Hematopoietic multipotent progenitor cell treated with erythropoietin and hydrocortisone succinate and interleukin-3 and kit ligand, for 15 days (in vitro differentiated cells): ENCODE measurements at regions not wholly inside any gene's neighbourhood (a gene's known extent, or its start where the extent isn't known, plus 50 kb on each side); places are given as distances from the start of the nearest gene placed in this dataset.
"Not testable (repeated sequence)": the region's sequence is repeated elsewhere in the genome, so short reads cannot be mapped to it uniquely, and the experiment has no call there.

Experiments
- DNase-seq: peaks from one replicate; pipeline ENCODE4 v3.0.0-alpha.2; 2015; ENCODE audit warnings: low spot score

DNA sequence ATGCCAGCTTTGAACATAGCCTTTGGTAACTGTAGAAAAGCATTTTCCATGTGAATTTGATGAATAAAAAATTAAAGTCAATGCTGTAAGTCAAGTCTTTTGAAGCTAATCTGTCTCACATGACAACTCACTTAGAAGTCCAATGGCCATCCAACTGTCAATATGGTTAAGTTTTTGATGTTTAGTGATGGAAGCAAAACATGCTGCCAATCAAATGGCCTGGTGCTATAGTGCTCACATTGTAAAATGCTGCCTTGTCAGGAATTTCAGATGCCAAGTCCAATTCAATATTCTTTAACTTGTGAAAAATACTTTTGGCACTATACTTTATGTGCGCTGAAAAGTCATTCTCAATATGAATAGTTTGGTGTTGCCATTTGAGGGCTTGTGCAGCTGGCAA is 1361.8 kb upstream of the ALCAM start:
- no peak for DNase-seq

DNA sequence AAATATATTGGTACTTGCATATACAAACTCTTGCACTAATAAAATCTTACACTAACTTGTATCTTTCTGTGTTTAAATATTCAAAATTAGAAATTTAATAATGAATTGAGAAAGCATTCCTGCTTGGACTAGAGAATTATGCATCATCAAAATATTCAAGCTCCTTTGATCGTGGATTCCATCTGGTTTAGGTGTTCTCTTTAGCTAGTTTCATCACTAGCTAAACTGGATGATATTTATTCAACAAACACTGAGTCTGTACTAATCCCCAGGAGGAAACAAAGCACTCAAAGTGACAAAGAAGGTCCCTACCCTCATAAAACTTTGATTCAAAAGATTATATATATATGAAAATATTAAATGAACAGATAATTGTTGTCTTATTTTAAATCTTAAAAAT is 1360.9 kb upstream of the ALCAM start:
- DNase-seq, result no peak

DNA sequence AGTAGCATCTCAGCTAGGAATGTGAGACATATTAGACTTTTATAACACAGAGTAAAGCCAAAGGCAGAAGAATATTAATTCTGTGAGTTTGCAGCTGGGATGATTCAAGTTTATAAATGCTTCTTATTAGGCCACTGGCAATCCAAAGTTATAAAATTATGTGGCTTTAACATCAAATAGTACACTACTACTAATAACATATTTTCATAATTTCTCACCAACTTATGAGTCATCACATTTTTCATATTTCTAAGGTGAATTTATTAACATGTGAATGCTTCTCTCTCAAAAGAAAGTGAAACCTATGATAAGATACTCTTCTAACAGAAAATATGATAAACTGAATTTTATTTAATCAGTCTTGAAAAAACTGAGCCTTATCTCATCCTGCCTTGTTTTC is 1348.2 kb upstream of the ALCAM start:
- DNase-seq, result no peak

DNA sequence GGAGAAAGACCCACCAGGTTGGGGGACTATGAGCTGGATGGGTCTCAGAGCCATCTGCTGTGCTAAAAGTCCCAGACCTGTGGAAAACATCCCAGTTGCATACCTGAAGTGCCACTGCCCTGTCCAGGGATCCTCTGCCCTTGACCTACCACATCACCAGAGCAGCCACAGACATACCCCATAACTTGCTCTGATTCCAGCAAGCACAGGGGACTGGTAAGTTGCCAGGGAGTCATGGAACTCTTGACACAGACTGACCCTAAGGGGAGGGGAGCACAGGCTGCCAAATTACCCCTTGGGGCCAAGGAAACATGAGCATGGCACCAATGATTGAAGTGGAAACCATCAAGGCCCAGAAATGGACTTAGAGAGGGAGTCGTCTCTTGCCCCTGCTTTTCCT is 1335.1 kb upstream of the ALCAM start:
- DNase-seq, result no peak

DNA sequence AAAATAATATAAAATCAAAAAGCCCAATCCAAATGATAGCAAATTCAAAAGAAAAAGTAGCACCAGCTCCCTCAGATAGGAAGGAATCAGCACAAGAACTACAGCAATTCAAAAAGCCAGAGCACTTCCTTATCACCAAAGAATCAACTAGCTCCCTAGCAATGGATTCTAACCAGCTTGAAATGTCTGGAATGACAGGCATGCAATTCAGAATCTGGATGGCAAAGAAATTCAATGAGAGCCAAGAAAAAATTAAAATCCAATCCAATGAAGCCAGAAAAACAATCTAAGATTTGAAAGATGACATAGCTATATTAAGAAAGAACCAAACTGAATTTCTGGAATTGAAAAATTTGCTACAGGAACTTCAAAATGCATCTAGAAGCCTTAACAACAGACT is 1334.4 kb upstream of the ALCAM start:
- no peak for DNase-seq

DNA sequence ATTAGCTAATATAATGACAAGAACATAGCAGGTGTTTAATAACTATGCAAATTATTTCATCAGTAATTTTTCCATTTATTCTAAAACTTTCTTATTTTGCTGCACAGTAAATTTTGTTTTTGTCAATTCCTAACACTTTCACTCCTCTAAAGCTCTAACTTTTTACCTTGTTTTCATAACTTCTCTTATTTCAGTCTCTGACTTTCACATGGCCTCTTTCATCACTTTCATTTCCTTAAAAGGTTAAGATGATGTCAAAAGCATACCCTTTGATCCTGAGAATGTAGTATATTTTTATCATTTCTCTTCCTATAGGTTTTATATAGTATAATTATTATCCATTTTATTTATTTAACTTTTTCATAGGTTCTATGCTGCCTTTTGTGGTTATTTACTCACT is 1325.8 kb upstream of the ALCAM start:
- no peak for DNase-seq

DNA sequence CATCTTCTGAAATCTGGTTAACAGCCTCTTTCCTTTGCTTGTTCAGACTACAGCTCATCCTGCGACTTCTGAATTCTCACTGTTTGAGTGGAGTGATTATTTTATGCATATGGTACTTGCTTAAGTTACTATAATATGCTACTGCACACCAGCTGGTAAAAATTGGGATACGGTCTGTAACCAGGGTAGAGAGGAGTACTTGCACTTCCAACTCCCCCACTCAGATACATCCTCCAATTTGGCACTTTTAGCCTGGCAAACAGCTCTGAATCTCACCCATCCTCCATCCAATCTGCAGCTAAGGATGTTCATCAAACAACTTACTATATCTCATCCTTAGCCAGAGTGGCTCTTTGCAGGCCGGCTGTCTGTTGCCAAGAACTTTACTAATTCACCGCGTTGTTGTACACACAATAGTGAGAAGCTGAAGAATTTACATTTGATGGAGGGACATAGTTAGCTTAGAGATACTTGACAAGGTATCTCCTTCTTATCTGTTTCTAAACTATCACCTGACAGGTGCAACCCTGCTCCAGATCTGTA is 1323.6 kb upstream of the ALCAM start:
- not testable (repeated sequence) for DNase-seq

DNA sequence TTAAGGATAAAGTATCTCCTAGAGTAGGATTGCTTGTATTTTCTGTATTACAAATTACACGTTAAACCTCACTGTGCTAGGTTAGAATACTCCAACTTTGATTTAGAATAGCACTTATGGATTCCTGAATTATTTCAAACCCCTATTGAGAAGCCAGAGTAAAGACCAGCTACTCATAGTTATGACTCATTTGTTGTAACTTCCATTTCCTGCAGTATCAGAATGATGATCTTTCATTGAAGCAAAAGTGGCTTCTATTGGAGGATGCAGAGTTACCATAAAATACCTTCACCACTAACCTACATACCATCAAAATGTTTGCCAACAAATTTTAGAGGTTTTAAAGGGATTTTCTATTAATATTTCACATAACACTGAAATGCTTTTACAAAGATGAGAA is 1322.7 kb upstream of the ALCAM start:
- no peak for DNase-seq

DNA sequence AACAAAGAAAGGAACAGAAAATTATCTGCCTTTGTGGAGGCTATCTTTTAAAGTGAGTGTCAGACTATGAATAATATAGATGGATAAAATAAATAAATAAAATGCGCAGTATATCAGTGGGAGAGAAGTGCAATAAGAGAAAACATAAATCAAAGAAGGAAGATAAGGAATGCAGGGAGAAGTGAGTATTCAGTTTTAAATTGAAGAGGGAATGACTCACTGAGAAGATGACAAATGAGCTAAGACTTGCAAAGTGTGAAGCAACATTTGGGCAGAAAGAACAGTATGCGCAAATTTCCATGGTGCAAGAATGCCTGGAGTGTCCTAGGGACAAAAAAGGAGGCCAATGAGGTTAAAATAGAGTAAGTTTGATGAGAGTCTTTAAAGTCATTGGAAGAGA is 1300.1 kb upstream of the ALCAM start:
- no peak for DNase-seq

DNA sequence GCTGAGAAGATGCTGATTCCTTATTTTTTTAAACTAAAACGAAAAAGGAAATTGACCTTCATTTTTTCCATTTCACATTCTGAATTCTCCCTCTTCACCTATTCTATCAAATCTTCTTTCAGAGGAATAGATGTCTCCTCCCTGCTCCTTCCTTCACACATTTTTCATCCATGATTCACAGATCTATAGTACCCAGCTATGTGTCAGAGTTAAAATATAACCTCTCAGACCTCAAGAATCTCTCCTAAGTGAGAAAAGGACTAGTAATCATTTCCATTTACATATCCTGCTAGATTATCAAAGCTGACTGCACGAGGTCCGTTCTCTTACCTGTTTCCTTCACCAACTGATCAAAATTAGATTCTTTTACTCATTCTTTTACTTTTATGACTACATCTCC is 1297.6 kb upstream of the ALCAM start:
- DNase-seq, result no peak

DNA sequence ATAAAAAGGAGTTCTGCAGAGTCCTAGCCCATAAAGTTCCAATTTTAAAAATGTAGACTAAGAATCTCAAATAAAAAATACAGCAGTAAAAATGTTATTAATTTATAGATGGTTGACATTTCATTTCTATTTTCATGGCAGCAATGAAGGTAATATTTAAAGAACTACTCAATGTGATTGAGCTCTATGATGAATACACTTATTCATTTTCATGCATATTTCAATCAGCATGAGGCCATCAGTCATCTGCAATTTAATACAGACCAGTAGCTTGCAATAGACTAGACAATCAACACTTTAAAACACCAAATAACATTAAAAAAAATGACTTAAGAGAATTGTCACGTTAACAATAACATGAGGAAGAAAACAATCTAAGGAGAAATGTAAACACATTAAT is 1295.8 kb upstream of the ALCAM start:
- no peak for DNase-seq

DNA sequence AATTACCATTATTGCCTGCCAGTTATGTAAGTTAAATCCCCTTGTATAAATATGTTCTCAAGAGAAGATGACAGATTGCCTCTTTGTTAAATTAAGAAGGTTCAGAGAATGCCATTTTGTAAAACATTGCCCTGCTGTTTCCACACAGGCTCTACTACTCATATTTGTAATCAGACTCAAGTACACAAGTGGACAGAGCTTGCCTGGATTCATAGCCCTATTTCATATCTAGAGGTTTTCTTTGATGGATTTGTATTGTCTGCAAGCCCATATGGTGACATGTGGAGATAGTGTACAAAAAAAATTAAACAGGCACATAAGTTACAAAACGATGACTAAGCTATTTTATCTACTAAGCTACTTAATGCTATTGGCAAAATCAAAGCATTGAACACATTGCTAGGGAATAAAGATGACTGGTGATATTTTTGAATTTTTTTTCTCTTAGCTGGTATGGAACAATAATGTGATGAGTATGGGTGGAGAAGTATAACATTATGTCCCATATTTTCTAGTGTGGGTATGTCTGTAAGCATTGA is 1286.6 kb upstream of the ALCAM start:
- no peak for DNase-seq

DNA sequence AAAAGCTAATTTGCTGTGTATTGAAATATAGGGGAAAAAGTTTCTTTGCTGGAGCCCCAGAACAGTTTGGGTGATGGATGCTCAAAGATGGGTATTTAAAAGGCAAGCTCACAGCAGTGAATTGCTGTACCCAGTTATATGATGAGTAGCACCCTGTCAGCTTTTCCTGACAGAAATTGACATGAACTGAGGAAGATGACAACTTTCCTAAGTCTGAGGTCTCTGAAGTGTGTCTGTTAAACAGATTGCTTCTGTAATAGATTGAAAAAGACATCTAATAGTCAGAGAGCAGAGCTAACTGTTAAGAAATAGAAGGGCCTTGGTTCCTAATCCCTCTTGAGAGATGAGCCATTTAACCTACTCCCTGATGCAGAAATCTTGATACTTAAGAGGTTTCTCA is 1278.0 kb upstream of the ALCAM start:
- no peak for DNase-seq

DNA sequence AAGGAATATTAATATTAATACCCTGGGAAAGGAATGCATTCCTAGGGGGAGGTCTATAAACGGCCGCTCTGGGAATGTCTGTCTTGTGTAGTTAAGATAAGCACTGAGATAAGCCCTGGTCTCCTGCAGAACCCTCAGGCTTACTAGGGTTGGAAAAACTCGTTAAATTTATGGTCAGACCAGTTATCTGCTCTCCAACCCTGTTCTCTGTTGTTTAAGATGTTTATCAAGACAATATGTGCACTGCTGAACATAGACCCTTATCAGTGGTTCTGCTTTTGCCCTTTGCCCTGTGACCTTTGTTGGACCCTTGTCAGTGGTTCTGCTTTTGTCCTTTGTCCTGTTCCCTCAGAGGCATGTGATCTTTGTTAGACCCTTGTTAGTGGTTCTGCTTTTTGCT is 1276.7 kb upstream of the ALCAM start:
- DNase-seq, result not testable (repeated sequence)

DNA sequence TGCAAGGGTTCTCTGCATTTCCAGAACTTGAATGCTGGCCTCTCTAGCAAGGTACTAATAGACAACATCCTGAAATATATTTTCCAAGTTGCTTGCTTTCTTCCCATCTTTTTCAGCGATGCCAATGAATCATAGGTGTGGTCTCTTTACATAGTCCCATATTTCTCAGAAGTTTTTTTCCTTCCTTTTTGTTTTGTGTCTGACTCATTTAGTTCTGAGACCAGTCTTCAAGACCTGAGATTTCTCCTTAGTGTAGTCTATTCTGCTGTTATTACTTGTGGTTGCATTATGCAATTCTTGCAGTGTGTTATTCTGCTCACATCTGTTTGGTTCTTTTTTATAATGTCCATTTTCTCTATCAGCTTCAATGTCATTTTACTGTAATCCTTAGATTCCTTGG is 1265.0 kb upstream of the ALCAM start:
- no peak for DNase-seq

DNA sequence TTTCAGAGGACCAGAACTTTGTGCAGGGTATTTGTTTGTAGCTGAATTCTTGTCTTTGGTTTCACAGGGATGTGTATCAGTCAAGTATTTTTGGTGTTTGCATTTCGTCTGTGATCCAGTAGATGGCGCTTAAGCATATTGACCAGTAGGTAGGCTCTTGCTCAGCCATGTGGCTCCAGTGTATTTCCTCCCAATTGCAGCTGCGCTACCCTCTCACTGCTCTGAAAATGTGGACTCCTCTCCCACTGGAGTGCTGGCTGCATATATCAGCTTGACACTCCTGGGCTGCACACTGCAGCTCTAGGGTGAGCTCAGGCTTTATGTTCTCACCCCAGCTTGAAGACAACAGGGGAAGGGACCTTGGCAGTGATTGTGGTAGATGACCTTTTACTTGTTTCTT is 1264.3 kb upstream of the ALCAM start:
- DNase-seq, result no peak

DNA sequence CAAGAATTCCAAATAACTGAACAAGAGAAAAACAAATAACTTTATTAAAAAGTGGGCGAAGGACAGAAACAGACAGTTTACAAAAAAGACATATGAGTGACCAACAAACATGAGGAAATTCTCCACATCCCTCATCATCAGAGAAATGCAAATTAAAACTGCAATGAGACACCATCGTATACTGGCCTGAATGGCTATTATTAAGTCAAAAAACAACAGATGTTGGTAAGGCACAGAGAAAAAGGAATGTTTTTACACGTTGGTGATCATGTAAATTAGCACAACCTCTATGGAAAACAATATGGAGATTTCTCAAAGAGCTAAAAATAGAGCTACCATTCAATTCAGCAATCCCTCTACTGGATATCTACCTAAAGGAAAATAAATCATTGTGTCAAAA is 1260.4 kb upstream of the ALCAM start:
- DNase-seq, result no peak

DNA sequence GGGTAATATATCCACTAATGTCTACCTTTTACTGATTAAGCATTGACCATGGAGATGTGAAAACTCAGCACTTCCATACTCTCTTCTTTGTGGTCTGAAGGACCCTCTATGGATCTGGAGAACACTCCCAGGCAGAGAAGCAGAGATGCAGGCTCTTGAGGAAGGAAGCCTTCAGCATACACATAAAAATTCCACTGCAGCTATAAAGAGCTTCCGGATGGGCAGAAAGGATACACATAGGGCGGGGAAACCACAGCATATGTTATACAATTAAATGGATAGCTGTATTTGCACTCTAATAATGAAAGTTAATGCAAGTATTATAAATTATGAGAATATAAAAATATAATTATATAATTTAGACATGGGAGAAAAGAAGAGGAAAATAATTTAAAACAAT is 1258.2 kb upstream of the ALCAM start:
- no peak for DNase-seq

DNA sequence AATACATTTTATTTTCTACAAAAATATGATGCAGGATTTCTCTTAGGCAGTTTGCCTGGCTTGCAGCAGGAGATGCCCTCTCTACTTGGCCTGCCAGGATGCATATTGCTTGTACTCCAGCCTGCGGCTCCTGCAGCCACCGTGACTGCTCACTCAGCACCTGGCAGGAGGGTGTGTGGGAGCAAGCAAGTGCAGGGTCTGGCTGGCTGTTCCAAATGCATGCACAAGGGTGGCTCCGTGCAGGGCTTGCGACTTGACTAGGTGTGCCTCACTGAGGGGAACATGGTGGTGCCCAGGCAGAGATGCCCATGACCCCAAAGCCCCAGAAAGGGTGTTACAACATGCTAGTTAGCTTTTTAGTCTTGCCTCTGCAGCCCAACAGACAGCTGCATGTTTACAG is 1240.2 kb upstream of the ALCAM start:
- DNase-seq, result no peak

DNA sequence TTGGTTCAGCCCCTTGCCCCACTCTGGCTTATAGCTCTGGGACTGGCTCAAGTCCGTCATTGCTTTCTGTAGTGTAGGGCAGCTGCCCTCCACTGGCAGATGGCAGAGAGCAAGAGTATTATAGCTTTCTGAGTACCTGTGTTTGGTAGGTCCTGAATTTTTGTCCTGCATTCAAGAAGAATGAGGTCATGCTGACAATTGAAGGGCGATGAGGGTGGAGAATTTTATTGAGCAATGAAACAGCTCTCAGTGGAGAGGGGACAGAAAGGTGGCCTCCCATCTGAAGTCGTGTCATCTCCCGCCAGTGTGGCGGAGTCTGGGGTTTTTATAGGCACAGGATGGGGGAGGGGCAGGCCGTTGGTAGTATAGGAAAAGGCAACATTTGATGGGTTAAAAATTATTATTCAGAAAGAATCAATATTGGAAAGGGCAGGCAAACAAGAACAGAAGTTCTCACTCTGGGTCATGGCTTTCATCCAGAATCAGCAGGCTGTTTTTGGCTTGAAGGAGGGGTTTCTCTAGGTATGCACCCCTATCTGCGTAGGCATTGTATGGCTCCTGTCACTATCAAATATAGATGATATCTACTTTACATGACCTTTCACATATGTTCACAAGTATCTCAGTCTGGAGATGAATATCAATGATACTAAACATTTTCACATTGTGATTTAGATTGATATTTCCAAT is 1239.7 kb upstream of the ALCAM start:
- no peak for DNase-seq

DNA sequence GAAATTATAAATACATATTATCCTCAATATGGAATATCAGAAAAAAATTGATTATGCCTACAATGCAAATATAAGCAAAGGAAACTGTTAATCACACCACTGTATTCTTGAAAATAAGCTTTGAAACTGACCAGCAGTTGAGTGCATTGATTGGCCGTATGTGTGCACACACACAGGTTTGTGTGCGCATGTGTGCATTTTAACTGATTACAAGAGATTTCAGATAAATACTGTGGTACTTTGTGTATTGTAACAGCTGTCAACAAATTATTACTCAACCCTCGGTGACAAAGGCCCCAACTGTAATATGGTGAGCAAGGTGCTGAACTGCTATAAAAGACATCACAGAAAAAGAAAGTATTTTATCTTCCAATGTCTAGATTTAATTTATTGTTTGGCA is 1238.9 kb upstream of the ALCAM start:
- no peak for DNase-seq

DNA sequence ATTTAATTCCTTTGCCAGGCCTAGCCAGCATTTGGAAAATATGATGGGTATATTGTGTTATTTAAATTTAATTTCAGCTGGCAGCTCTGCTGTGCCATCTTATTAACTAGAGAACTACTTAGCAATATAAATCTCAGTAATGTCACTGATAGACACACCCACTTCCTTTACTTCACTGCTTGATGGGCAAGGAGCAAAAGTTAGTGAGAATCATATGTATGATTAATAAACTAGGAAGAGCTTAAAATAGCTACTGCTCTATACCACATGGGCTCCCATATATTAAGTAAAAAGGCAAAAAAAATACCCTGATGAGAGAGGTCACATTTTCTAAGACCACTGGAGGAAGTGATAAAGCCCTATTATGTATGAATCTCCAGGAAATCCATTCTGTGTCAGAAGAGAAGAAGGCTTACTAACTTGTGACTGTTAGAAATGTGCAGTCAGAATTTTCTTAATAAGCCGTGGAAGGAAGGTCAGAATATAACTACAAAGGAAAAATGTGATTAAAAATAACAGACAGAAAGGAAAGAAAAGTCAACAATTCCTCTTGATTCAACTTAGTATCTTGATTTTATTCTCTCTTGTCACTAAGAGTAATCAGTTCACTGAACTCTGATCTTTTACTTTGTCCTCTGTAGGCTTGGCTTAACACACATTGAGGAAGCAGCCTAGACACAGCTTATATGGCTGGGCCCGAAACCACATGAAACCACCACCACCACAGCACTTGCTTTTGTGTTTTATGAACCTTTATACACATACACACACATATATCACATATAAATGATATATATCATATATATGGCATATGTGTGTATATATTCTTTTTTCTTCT is 1233.9 kb upstream of the ALCAM start:
- DNase-seq, result no peak

DNA sequence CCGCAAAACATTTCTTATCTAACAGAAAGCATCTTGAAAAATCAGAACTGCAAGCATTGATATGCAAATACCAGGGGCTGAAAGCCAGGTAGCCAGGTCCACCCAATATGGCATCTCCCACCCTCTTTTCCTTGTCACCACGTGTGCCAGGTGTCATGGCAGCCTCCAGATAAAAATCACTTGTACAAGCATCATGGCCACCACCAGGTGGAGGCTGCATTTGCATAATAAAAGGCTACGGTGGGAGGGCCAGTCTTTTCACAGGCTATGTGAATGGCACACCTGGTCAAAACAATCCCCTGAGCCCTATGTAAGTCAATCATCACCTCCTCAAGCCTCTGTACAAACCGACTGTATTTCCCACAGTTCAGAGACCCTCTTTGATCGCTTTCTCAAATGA is 1233.1 kb upstream of the ALCAM start:
- DNase-seq, result no peak
